Stimulated activated CD8-positive, alpha-beta memory T cell treated with anti-CD3 and anti-CD28 coated beads, Interleukin-15, amount 100 ng/mL, for 24 hours (primary cell): ENCODE measurements at regions not wholly inside any gene's neighbourhood (a gene's known extent, or its start where the extent isn't known, plus 50 kb on each side); places are given as distances from the start of the nearest gene placed in this dataset.
"Not testable (repeated sequence)": the region's sequence is repeated elsewhere in the genome, so short reads cannot be mapped to it uniquely, and the experiment has no call there.

ENCODE experiments used
- DNase-seq: peaks from one replicate; pipeline ENCODE4 v3.0.0-alpha.2; 2020; ENCODE audit warnings: low read depth

DNA sequence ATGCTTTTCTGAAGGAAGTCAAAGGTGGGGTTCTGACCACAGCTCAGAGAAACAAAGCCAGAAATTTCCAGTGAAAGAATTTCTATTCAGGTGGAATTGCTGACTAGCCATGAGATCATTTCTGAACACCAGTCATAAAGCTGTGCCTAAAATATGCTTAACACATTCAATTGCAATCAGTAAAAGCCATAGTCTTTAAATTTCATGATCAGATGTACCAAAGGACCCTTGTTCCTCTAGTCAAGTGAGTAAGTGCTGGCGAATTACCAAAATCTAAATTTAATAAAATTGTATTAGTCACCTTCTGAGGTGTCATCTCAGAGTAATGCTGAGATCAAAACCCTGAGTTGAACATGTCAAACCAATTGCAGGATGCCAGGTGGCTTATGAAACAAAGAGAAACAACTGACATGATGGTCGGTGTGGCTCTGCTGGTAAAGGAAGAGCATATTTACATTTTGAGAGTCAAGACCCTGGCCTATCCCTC, 334.2 kb upstream of the CCNH start:
- DNase-seq, result no peak

DNA sequence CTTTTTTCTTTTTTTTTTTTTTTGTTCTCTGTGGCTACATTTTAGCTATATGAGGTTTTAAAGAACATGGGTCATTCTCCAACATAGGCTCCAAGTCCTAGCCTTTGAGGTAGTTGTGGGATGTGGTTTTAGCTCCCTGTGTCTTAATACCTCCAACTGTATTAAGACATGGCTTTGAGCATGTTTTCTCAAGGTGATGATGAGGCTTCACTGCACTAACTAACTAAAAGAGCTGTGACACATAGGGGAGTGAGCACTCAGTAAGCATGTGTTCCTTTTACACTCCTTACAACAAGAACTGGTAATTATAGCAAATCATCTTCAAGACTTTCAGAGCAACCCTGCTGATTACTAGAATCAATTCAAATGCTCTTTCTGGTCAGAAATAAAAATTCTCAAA, 333.6 kb upstream of the CCNH start:
- DNase-seq, result no peak

DNA sequence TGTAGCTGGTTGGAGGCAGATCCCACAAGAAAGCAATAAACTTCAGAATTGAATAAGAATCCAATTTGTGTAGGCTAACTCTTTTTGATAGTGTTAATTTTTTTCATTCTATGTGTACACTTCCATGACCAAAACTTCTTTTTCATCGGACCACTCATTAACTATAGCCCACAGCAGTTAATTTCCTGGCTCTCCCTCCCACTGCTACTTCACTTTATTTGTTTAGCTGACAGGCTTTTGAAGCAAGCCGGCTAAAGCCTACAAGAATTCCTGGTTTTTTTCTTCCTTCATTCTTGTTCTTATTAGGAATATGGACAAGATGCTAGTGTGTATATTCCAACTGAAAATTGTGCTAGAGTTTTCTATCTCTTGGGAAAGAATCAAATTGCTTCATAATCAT, 329.2 kb upstream of the CCNH start:
- no peak for DNase-seq

DNA sequence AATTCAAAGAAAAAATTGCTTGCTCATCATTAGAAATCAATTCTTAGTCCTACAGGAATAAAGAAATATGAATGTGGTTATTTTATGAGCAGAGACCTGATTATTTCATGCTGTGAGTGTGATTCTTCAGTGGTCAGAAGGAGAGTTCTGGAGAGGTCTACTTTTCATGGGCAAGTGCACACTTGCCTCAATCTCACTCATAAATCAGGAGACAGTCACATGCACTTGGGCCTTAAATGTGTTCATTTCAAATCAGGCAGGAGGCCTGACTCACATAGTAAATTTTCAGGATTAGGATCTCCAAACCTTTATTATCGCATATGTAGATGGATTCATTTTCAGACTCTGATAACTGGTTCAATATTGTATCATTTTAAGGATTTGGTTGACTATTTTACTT, 323.2 kb upstream of the CCNH start:
- DNase-seq, result no peak

- DNase-seq, result no peak
Observed at GRCh38 chr5:87733897-87734296, 321.2 kb upstream of the CCNH start.

GRCh38 chr5:87732875-87733768, 320.4 kb upstream of the CCNH start:
- no peak for DNase-seq

DNA sequence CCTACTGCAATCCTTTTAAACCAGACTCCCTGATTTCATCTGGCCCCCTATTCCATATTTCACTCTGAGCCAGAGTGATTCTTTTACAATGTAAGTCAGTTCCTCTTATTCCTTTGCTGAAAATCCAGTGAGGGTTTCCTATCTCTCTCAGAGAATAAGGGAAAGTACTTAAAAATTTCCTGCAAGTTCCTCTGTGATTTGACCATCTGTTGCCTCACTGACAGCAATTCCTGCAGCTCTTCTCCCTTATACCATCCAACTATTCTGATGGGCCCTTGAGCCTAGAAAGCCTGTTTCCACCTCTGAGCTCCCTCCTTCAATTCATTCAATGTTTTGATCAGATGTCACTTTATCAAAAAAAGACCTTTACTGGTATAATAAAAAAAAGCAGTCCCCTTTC, 317.1 kb upstream of the CCNH start:
- DNase-seq, result no peak

DNA sequence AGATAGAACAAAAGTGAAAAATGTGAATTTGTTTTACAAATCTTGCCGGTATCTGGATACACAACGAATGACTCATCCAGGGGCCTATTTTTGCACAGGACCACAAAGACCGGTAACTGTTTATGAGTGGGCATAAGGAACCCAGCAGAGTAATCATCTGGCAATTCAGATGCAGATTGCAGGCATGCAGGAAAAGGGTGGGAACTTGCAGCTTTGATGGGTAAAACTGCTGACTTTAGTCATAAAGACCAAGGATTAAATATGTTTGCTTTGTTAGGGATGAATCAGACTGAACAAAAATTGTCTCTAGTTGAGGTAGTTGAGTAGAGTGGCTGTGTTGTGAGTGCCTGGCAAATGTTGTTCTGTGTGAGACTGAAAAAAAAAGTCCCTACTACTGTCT, 309.6 kb upstream of the CCNH start:
- DNase-seq, result no peak

GRCh38 chr5:87718224-87718925, 305.6 kb upstream of the CCNH start:
- not testable (repeated sequence) for DNase-seq

GRCh38 chr5:87717761-87718160, 305.0 kb upstream of the CCNH start:
- DNase-seq, result no peak

- DNase-seq, result no peak
Observed at GRCh38 chr5:87705876-87706275, 293.1 kb upstream of the CCNH start.

DNA sequence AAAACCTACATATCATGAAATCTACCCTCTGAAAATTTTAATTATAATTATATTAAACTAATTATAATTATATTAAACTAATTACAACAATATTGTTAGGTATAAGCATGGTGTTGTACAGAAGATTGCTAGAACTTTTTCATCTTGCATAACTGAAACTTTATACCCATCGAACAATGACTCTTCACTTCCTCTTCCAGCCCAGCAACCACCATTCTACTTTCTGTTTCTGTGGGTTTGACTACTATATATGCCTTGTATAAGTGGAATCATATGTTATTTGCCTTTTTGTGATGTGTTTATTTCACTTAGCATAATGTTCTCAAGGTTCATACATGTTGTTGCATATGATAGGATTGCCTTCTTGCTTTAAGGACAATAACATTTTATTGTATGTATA, 274.2 kb upstream of the CCNH start:
- DNase-seq, result no peak

DNA sequence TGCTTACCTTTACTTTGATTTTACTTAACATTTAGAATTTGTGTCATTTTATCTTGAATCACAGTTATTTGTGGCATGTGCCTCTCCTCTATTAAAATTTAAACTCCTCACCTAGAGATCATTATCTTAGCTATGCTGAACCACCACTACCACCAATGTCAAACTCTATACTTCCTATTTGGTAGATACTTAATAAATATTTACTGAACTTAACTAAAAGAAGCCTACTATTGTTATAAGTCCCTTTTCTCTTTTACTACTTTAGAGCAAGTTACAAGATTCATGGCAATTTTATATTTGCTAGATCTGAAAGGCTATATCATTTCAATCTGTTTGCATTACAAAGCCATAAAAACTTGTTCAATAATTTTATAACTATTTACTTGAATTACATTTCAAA, 273.3 kb upstream of the CCNH start:
- DNase-seq, result no peak

GRCh38 chr5:87674235-87674634, 261.5 kb upstream of the CCNH start:
- DNase-seq, result no peak

DNA sequence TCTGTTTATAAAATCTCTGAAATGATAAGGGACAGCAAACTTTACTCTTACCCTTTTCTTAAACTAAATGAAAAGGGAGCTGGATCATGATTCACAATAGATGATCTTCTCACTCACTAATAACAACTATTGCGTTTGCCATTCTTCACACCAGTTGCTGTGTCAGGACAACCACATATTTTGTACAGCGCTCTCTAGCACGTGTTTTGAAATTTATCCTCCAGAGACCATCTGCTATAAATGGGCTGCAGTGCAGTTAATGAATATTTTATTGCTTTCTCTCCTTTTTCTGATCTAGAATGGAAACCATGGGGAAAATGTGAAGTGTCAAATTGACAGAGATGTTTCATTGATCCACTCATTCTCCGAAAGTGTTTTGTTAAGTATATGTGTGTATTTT, 258.4 kb upstream of the CCNH start:
- no peak for DNase-seq

GRCh38 chr5:87665166-87665565, 252.4 kb upstream of the CCNH start:
- DNase-seq, result no peak

GRCh38 chr5:87661784-87662566, 249.2 kb upstream of the CCNH start:
- no peak for DNase-seq

DNA sequence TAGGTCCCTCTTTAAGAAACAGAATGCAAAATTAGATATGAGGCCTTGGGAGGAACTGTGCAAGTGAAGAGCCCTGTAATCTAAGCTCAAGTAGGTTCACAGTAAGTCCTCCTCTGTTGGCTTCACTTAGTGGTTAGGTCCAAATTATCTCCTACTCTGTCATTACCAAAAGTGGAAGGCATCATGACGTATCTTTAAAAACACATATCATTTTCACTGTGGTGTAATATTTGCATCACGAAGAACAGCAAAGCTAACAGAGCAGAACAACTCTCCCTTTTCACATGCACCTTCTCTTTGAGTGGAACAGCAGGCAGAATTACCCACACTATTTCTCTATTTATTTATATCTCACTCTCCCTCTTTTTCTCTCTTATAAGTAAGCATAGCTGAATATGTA, 240.5 kb upstream of the CCNH start:
- no peak for DNase-seq

- DNase-seq, result no peak
Observed at GRCh38 chr5:87650284-87650683, 237.6 kb upstream of the CCNH start.

DNA sequence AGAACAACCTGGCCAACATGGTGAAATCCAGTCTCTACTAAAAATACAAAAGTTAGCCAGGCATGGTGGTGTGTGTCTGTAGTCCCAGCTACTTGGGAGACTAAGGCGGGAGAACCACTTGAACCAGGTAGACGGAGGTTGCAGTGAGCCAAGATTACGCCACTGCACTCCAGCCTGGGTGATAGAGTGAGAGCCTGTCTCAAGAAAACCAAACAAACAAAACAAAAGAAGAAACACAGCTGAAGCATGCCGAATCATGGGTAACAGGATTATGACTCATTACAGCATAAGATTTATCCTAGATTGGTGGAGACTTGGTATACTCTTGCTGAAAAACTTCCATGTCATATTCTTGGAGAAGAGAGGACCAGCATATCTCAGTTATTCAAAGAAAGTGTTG, 236.7 kb upstream of the CCNH start:
- no peak for DNase-seq

DNA sequence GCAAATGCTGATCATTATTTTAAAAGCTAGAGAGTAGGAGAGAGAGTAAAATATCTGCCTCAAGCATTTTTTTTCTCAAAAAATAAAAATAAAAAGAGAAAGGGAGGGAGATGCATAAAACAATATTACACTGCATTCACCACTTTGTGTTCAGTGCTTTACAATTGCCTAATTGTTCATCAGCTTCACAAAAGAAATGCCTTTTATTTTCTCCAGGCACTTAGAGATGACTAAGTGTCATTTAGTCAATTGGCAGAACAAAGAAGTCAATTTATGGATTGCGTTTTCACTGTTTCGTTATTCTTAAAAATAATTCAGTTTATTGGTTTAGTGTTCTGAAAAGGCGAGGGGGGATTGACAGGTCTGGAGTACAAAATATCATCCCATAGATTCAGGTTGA, 232.5 kb upstream of the CCNH start:
- no peak for DNase-seq

GRCh38 chr5:87640902-87641301, 228.2 kb upstream of the CCNH start:
- no peak for DNase-seq

- DNase-seq, result no peak
Observed at GRCh38 chr5:87627363-87627762, 214.6 kb upstream of the CCNH start.
